Upper lobe of left lung (tissue), 6 donors: ENCODE measurements at regions not wholly inside any gene's neighbourhood (a gene's known extent, or its start where the extent isn't known, plus 50 kb on each side); places are given as distances from the start of the nearest gene placed in this dataset.

ENCODE experiments used
- ATAC-seq, 2 donors: fragments of 200-7000 bp; cut with Tn5 transposase; one replicate each; pipeline ENCODE4 v1.9.1; 2022; ENCODE audit warnings: mild to moderate bottlenecking in 2 of 2, moderate library complexity in 2 of 2; ENCODE audit not compliant: low FRiP score in 2 of 2
- DNase-seq, 2 donors: peaks; one replicate each; pipeline ENCODE4 v3.0.0-alpha.2; 2019 to 2020
- H3K27ac ChIP-seq, 4 donors: fragments of 200-600 bp; sonication (generic); one replicate each; pipeline ENCODE4 v1.5.1; 2016 to 2019
- H3K27me3 ChIP-seq, 4 donors: fragments of 200-600 bp; sonication (generic); one replicate each; pipeline ENCODE4 v1.5.1; 2017 to 2019
- H3K36me3 ChIP-seq, 4 donors: fragments of 200-600 bp; sonication (generic); one replicate each; pipeline ENCODE4 v1.5.1; 2016 to 2019
- H3K4me1 ChIP-seq, 4 donors: fragments of 200-600 bp; sonication (generic); one replicate each; pipeline ENCODE4 v1.5.1; 2018 to 2019
- H3K4me3 ChIP-seq, 4 donors: fragments of 200-600 bp; sonication (generic); one replicate each; pipeline ENCODE4 v1.5.1; 2017 to 2019; ENCODE audit warnings: mild to moderate bottlenecking in 2 of 4, moderate library complexity in 1 of 4
- H3K9me3 ChIP-seq, 4 donors: fragments of 200-600 bp; sonication (generic); one replicate each; pipeline ENCODE4 v1.5.1; 2018 to 2019
- EP300 ChIP-seq, 4 donors: sonication (generic); formaldehyde crosslinking; IDR thresholded peaks; one replicate each; pipeline ENCODE4 v1.5.1; 2017; ENCODE audit warnings: antibody characterized with exemption in 4 of 4, control low read depth in 2 of 4
- POLR2A ChIP-seq, 4 donors: fragments of 450-650 bp; IDR thresholded peaks; one replicate each; pipeline ENCODE4 v1.5.1; 2016 to 2017; ENCODE audit warnings: antibody characterized with exemption in 4 of 4, mild to moderate bottlenecking in 2 of 4
- POLR2AphosphoS5 ChIP-seq, 2 donors: sonication (generic); formaldehyde crosslinking; IDR thresholded peaks; one replicate each; pipeline ENCODE4 v1.5.1; 2017; ENCODE audit warnings: antibody characterized with exemption in 2 of 2
- WGBS, 2 donors: methylation state at CpG; one replicate each; pipeline ENCODE4 v1.1.5; 2017 to 2018; 5-methylcytosine and 5-hydroxymethylcytosine counted together
- TF ChIP-seq, protein P1 (sequence below), 6 experiments: fragments of 450-650 bp in 4 of 6; fragments of 200-600 bp in 2 of 6; sonication (generic) in 2 of 6; IDR thresholded peaks; one replicate each; pipeline ENCODE4 v1.5.1; 2016 to 2019; ENCODE audit warnings: antibody characterized with exemption in 6 of 6
- donor health status: DM: no; HTN: no; CAD: no; lungs with moderate emphysema.
- donor health status: DM: no; HTN: yes; CAD: no; lungs with severe emphysema.

DNA sequence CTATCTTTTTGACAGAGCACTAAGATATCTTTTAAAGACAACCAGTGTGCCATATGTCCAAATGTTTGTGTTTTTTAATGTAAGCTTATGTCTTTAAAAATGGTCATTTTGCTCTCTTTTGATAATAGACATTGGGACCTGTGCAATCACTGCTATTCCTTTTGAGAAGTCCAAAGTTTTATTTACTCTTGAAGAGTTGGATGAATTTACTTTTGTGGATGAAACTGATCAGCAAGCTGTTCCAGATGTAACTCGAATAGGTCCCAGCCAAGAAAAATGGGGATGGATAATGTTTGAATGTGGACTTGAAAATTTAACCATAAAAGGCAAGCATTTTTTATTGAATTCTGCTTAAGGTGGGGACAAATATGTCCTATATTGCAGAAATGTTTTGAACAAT, 97.2 kb downstream of the BLTP1 start:
- H3K4me1 ChIP-seq, result no peaks in the 10 kb centered on the region
- TF ChIP-seq POLR2AphosphoS5 (IDR thresholded peaks at IDR 0.05) (no peak), EP300 (IDR thresholded peaks at IDR 0.05) (no peak), POLR2A (IDR thresholded peaks at IDR 0.05) (no peak)
- TF ChIP-seq, protein P1, sequence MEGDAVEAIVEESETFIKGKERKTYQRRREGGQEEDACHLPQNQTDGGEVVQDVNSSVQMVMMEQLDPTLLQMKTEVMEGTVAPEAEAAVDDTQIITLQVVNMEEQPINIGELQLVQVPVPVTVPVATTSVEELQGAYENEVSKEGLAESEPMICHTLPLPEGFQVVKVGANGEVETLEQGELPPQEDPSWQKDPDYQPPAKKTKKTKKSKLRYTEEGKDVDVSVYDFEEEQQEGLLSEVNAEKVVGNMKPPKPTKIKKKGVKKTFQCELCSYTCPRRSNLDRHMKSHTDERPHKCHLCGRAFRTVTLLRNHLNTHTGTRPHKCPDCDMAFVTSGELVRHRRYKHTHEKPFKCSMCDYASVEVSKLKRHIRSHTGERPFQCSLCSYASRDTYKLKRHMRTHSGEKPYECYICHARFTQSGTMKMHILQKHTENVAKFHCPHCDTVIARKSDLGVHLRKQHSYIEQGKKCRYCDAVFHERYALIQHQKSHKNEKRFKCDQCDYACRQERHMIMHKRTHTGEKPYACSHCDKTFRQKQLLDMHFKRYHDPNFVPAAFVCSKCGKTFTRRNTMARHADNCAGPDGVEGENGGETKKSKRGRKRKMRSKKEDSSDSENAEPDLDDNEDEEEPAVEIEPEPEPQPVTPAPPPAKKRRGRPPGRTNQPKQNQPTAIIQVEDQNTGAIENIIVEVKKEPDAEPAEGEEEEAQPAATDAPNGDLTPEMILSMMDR (IDR thresholded peaks at IDR 0.05), result no peak

DNA sequence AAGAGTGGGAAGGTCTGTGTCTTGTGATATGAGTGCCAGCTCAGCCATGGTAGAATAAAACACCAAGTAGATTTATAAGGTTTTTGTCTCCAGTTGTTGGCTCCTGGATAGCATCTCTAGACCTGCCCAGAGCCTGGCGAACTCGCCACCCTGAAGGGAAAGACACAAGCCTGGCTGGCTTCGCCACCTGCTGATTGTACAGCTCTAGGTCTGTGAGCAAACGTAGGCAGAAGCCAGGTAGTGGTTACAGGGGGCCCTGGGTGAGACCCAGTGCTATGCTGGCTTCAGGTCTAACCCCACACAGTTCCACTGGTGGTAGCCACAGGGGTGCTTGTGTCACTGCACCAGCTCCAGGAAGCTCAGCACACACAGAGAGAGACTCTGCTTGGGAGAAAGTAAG, 100.5 kb downstream of the BLTP1 start:
- ATAC-seq (no peak), DNase-seq (no peak)
- 94 to 98% methylated on average over 4 of the region's 4 CpGs for WGBS, 2 donors
- Histone ChIP-seq H3K4me3 (no peak overlapping the region), H3K9me3 (no peaks in the 10 kb centered on the region), H3K27ac (no peak overlapping the region), H3K27me3 (no peaks in the 10 kb centered on the region), H3K36me3 (peaks cover 17 to 93% (median 46%) of the 10 kb centered on the region in 4 donors), H3K4me1 (no peaks in the 10 kb centered on the region)
- TF ChIP-seq, protein P1 (IDR thresholded peaks at IDR 0.05), result no peak
- no peak for TF ChIP-seq POLR2AphosphoS5 (IDR thresholded peaks at IDR 0.05)
- TF ChIP-seq POLR2A (IDR thresholded peaks at IDR 0.05), result no peak
- no peak for TF ChIP-seq EP300 (IDR thresholded peaks at IDR 0.05)

More for the DNA sequence above, 97.2 kb downstream of the BLTP1 start:
- Histone ChIP-seq H3K36me3 (peaks cover 18 to 94% (median 38%) of the 10 kb centered on the region in 4 donors), H3K27me3 (no peaks in the 10 kb centered on the region), H3K27ac (no peak overlapping the region), H3K4me3 (no peak overlapping the region), H3K9me3 (no peaks in the 10 kb centered on the region)
- 88 to 91% methylated on average over 1 of the region's 1 CpG for WGBS, 2 donors
- no peak for DNase-seq
- ATAC-seq, result no peak

DNA sequence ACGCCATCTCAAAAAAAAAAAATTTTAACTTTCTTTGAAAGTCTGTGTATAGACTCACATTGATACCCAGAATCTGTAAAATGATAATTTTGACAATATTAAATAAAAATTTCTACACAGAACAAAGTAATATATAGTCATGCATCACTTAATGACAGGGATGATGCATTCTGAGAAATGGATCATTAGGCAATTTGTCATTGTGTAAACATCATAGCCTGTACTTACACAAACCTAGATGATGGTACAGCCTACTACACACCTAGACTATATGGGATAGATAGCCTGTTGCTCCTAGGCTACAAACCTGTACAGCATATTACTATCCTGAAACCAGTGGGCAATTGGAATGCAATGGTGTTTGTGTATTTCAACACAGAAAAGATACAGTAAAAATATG, 107.7 kb downstream of the BLTP1 start:
- no peak overlapping the region for H3K27ac ChIP-seq
- no peak overlapping the region for H3K4me3 ChIP-seq
- DNase-seq, result no peak
- H3K9me3 ChIP-seq, result no peaks in the 10 kb centered on the region
- peaks cover 10 to 88% (median 37%) of the 10 kb centered on the region in 4 donors for H3K36me3 ChIP-seq
- no peaks in the 10 kb centered on the region for H3K27me3 ChIP-seq
- TF ChIP-seq, protein P1 (IDR thresholded peaks at IDR 0.05), result no peak
- TF ChIP-seq EP300 (IDR thresholded peaks at IDR 0.05) (no peak), POLR2A (IDR thresholded peaks at IDR 0.05) (no peak), POLR2AphosphoS5 (IDR thresholded peaks at IDR 0.05) (no peak)
- WGBS, 2 donors, result 100% methylated on average over 1 of the region's 1 CpG
- H3K4me1 ChIP-seq, result no peaks in the 10 kb centered on the region
- ATAC-seq, result no peak

DNA sequence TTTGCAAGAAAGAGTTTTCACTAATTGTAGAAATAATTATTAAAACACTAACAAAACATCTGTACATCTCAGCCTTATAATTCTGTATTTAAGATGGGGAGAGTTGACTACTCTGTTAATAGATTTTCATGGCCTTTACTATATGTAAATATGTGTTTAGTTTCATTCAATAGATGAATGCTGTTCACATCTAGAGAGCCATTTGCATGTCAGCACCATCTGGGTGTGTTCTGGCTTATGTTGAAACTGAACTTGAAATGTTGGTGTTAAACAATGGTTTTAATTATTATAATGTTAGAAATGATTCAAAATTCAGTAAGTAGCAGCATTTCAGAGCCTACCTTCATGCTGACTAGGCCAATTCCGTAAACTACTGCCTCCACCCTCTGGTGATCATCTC, 102.5 kb upstream of the ADAD1 start:
- H3K27ac ChIP-seq, result no peak overlapping the region
- WGBS, 2 donors, result 90 to 93% methylated on average over 1 of the region's 1 CpG
- TF ChIP-seq, protein P1 (IDR thresholded peaks at IDR 0.05), result no peak
- no peak for TF ChIP-seq EP300 (IDR thresholded peaks at IDR 0.05)
- no peak for TF ChIP-seq POLR2AphosphoS5 (IDR thresholded peaks at IDR 0.05)
- TF ChIP-seq POLR2A (IDR thresholded peaks at IDR 0.05), result no peak
- H3K4me1 ChIP-seq, result no peaks in the 10 kb centered on the region
- H3K4me3 ChIP-seq, result no peak overlapping the region
- DNase-seq (no peak), ATAC-seq (no peak)
- H3K27me3 ChIP-seq, result no peaks in the 10 kb centered on the region
- H3K9me3 ChIP-seq, result no peaks in the 10 kb centered on the region
- H3K36me3 ChIP-seq, result peaks cover 3 to 80% (median 20%) of the 10 kb centered on the region in 4 donors

DNA sequence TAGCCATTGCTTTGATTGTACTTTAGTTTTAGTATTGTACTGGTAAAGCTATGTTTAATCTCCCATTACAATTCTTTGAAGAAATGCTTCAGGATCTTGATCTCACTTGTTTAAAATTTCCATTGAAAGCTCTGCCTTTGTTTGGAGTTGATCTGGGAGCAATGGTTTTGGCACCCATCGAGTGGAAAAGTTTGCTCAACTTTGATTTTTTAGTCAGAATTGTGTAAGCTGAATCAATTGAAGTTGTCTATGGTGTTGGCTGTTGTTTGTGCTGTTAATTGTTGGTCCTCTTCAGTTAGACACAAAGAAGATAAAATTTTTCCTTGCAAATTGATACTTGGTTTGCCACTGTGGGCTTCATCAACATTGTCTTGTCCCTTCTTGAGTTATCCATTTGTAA, 99.8 kb upstream of the ADAD1 start:
- 91 to 100% methylated on average over 1 of the region's 1 CpG for WGBS, 2 donors
- H3K27ac ChIP-seq, result no peak overlapping the region
- TF ChIP-seq EP300 (IDR thresholded peaks at IDR 0.05) (no peak), POLR2AphosphoS5 (IDR thresholded peaks at IDR 0.05) (no peak), POLR2A (IDR thresholded peaks at IDR 0.05) (no peak)
- TF ChIP-seq, protein P1 (IDR thresholded peaks at IDR 0.05), result no peak
- H3K9me3 ChIP-seq, result no peaks in the 10 kb centered on the region
- H3K36me3 ChIP-seq, result peaks cover 7 to 78% (median 24%) of the 10 kb centered on the region in 4 donors
- DNase-seq (no peak), ATAC-seq (no peak)
- H3K4me1 ChIP-seq, result no peaks in the 10 kb centered on the region
- H3K27me3 ChIP-seq, result no peaks in the 10 kb centered on the region
- no peak overlapping the region for H3K4me3 ChIP-seq
